ENCODE measurements at regions not wholly inside any gene's neighbourhood (a gene's known extent, or its start where the extent isn't known, plus 50 kb on each side); places are given as distances from the start of the nearest gene placed in this dataset.

GRCh38 chr3:44128057-44128775 is 113.5 kb upstream of the TOPAZ1 start:
- no peak overlapping the region for H3K4me3 ChIP-seq (ENCODE audit: low read depth, low read length)
- no peak for TF ChIP-seq CTCF (IDR thresholded peaks at IDR 0.05; ENCODE audit: insufficient read depth, low read depth, low read length, missing control alignments)
- no peak for DNase-seq (ENCODE audit: low read depth)

- peak; percentile 56 for DNase-seq (ENCODE audit: low read depth)
- no peak for TF ChIP-seq CTCF (IDR thresholded peaks at IDR 0.05; ENCODE audit: insufficient read depth, low read depth, low read length, missing control alignments)
Observed at GRCh38 chr3:44130249-44130648, 111.4 kb upstream of the TOPAZ1 start.

DNA sequence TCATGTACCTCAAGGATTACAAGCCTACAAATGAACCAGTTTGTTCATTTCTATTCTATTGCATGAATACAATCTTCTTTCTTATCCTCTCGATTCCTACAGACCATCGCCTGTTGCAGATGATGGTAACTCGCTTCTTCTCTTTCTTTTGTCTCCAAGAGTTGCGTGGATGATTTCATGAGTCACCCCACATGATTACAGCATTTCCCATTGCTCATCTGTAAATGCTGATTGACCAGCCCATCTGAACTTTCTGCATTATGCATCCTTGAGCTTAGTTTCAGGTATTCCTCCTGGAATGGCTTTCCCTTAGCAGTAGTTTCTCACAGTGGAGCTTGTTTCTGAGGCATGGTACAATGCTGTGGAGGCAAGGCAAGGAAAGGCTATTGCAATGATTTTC is 109.6 kb upstream of the TOPAZ1 start:
- DNase-seq (ENCODE audit: low read depth), result no peak
- no peak overlapping the region for H3K4me3 ChIP-seq (ENCODE audit: low read depth, low read length)
- no peak for TF ChIP-seq CTCF (IDR thresholded peaks at IDR 0.05; ENCODE audit: insufficient read depth, low read depth, low read length, missing control alignments)

More at GRCh38 chr3:44130249-44130648, 111.4 kb upstream of the TOPAZ1 start:
- H3K4me3 ChIP-seq (ENCODE audit: low read depth, low read length), result no peak overlapping the region

DNA sequence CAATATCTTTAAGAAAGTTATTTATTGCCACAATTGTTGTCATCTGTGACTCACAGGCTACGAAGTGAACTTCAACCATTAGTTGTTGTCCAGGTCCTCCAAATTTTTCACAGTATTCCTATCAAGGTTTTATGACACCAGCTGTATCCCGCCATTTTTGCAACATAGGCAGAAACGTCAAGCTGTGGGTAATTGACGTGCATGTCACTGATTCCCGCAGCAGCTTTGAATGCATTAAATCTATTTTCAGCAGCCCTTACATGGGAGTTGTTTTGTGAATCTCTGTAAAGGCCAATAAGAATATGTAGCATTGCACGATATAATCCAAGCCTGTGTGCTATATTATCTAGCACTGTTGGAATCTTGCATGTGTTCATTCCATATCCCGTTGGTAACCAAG is 109.1 kb upstream of the TOPAZ1 start:
- no peak overlapping the region for H3K4me3 ChIP-seq (ENCODE audit: low read depth, low read length)
- no peak for DNase-seq (ENCODE audit: low read depth)
- TF ChIP-seq CTCF (IDR thresholded peaks at IDR 0.05; ENCODE audit: insufficient read depth, low read depth, low read length, missing control alignments), result no peak

GRCh38 chr3:44136421-44136820 is 105.3 kb upstream of the TOPAZ1 start:
- H3K4me3 ChIP-seq (ENCODE audit: low read depth, low read length), result no peak overlapping the region
- no peak for TF ChIP-seq CTCF (IDR thresholded peaks at IDR 0.05; ENCODE audit: insufficient read depth, low read depth, low read length, missing control alignments)
- DNase-seq (ENCODE audit: low read depth), result no peak

GRCh38 chr3:44146073-44146472 is 95.6 kb upstream of the TOPAZ1 start:
- DNase-seq (ENCODE audit: low read depth), result no peak
- no peak overlapping the region for H3K4me3 ChIP-seq (ENCODE audit: low read depth, low read length)
- no peak for TF ChIP-seq CTCF (IDR thresholded peaks at IDR 0.05; ENCODE audit: insufficient read depth, low read depth, low read length, missing control alignments)
